CD4-positive, alpha-beta T cell treated with Interleukin-15 for 1 hour (primary cell): ENCODE measurements at regions not wholly inside any gene's neighbourhood (a gene's known extent, or its start where the extent isn't known, plus 50 kb on each side); places are given as distances from the start of the nearest gene placed in this dataset.
"Not testable (repeated sequence)": the region's sequence is repeated elsewhere in the genome, so short reads cannot be mapped to it uniquely, and the experiment has no call there.

Experiments
- DNase-seq: peaks from one replicate; pipeline ENCODE4 v3.0.0-alpha.2; 2020

DNA sequence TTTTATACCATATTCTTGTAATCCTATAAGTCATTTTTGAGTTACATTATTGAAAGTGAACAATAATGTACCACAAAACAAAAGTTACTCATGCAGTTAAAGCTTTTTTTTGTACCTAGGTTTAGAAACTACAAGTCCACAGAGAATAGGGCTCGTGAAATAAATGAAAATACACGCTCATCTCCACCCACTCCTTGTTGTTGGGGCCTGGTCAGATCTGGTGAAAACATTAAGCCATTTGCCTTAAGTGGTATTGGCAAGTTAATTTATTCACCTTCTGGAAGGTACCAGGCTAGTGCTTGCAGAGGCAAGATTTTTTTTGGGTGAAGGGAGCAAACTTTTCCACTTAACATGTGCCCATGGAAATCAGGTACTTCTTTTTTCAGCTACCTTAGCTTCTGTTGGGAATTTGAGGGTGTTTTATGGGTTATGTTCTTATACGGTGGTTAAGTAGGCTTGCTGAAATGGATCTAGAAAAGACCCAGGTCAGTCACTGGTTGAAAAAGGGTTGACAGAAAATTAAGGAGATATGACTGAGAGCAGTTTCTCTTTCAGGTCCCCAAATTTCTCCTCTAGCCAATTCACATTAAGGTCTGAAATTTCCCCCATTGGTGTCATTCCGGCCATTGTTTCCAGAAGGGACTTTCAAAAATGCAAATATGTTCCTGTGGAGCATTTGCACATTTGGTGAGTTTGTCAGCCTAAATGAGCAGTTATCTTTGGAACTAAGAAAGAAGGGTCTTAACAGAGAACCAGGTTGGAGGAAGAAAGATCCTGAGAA lies 143.3 kb downstream of the KCNRG start:
- DNase-seq, result no peak

DNA sequence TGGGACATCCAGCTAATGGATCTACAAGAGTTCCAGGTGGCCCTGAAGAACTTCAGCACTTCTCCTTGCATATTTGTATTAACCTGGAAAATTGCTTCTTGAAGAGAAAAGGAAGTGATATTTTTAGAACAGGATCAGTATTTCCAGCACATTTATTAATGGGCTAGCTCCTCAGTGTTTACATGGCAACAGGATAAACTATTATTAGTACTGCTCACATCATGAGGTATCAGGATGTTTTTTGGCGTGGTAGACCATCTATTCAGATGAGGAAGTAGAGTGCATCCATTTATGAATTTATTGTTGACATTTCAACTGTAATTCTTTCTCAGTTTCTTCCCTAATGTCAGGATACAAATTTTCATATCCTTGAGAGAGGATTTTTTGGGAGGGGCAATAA lies 144.4 kb downstream of the KCNRG start:
- DNase-seq, result no peak

DNA sequence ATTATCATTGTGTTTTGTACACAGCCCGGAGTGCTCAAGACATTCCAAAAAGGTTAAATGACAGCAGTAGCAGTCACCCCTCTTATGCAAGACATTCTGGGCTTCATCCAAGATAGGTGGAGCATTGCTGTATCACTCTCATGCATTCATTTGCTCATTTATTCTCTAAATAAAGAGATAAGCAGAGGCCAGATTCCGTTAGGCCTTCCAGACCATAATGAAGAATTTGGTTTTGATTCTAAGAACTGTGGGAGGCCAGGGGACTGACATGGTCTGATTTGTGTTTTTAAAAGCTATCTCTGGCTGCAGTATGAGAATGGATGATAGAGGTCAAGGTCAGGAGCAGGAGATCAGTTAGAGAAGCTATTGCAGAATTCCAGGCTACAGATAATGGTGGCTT lies 145.8 kb downstream of the KCNRG start:
- DNase-seq, result no peak

DNA sequence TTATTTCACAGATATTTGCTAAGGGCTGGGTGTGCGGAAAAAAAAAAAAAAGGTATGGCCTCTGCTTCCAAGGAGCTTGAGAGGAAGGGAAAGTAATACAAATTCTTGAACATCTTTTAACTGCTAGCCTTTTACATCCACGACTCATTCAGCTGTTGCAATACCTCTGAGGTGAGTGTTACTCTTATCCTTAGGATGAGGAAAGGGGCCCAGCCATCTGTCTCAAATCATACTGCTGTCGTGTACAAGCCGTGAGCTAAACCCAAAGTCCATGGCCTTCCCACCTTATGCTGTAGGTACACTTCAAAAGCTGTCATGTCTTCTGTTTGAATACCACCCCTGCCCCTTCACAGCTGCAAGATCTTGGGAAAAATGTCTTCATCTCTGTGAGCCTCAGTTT lies 146.8 kb downstream of the KCNRG start:
- no peak for DNase-seq

DNA sequence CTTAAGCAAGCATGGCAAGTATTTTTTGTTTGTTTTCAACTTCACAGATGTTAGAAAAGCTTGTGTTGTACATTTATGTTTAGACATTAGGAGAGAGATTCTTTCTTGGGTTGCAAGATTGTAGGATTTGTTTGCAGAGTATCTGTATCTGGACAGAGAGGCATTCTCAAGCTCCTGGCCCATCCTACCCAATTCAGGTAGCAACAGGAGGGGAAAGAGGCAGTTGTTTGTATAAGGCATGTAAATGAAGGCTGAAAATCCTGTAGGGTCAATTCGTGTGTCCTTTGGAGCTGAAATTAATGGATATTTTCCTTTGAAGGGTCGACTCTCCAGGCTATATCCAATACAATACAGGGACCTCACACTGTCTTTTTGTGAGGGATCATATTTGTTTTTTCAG lies 147.3 kb downstream of the KCNRG start:
- no peak for DNase-seq

DNA sequence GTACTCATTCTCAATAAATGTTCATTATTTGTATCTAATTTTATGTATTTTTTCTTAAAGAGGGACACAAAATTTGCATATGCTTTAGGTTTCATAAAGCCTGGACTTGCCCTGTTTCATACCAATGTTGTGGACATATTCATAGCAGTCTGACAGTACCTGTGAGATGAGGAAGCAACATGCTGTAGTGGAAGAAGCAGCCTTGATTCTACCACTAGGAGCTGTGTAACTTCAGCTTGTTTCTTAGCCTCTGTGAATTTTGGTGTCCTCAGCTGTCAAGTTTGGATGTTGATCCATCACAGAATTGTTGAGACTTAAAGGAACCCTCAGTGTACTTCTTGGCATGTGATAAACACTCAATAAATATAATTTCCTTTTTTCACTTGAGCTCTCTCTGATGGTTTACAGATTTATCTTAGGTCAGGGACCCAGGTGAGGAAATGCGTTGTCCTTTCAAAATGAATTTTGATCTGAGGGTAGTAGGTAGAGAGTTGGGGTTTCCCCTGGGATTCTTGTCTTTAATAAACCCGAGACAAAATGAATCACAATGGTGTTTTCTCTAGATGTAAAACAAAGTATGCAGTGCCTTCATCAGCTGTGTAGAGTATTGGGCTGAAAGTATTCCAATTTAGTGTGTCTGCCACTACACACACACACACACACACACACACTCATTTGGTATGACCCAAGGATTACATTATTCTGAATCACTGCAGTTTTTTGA lies 152.1 kb downstream of the KCNRG start:
- no peak for DNase-seq

DNA sequence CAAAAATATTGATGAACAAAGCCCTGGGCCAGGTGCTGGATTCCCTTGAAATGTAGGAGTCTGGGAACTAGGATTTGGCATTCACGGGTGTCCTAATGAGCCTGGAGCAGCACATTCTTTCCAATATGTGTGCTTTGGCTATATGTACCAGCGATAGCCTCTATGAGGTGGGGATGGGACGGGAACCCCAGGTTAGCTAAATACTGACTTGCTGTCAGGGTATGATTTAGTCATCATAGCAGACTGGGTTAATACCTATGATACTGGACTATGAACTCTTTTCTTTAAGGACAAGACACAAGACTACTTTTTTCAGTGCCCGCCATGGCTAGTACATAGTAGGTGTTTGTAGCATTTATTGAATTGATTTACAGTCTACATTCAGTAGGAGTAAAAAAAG lies 152.7 kb downstream of the KCNRG start:
- DNase-seq, result no peak

DNA sequence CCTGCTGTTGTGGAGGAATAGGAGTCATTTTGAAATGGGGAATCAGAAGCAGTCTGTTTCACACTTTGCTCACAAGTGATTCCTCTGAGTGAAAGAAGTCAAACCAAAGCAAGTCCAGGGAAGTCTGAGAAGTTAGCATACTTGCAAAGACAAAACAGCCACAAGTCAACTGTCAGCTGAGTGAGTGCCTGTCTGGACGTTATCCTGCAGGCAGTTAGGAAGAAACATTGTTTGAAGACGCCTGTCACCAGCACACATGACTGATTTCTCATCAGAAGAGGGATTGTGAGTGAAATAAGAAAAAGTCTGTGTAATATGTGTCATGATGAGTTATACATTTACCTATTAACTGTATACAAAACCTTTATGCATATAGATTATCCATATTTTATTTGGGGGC lies 153.5 kb downstream of the KCNRG start:
- no peak for DNase-seq

DNA sequence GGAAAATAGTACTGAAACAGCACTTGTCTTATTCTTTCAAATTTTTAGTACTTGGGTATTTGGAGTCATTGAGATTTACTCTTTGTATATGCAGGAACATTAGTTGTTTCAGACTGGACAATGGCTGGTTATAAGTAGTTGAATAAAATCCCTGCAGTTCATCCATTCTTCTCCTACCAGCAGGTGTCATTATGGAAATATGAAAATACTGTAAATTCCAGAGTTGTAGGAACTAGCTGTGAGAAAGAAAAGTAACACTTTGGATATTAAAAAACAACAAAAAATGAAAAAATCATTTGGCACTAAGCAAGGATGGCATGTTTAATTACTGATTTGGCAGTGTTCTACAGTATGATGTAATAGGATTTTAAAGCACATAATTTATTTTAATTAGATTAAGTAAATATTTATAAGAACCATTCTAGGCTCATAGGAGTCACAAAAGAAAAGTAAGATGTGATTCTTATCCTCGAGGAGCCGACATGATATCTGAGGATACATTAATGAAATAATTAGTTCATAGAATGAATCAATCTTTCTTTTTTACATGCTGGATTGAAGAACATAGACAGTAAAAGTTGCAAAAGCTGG lies 155.3 kb downstream of the KCNRG start:
- DNase-seq, result no peak

DNA sequence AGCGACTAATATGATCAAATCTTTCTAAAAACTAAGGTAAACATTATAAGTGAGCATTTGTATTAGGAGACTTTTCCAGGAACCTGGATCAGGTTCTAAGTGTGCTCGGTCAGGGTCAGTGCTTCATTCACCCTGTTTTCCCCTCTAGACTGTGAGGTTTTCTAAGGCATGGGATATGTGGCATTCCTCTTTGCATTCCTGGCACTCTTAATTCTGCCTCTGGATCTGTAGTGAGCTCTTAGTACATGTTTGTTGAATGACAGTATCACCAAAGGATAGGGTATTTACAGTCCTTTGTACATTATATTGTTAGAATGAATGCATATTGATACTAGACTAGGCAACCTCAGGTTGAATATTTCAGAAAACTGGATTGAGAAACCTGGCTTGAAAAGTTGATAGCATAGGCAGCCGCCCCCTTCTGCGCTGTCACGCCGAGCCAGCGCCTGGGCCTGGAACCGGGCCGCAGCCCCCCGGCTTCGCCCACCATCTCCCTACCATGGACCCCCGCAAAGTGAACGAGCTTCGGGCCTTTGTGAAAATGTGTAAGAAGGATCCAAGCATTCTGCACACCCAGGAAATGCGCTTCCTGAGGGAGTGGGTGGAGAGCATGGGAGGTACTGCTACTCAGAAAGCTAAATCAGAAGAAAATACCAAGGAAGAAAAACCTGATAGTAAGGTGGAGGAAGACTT lies 156.5 kb downstream of the KCNRG start:
- no peak for DNase-seq

DNA sequence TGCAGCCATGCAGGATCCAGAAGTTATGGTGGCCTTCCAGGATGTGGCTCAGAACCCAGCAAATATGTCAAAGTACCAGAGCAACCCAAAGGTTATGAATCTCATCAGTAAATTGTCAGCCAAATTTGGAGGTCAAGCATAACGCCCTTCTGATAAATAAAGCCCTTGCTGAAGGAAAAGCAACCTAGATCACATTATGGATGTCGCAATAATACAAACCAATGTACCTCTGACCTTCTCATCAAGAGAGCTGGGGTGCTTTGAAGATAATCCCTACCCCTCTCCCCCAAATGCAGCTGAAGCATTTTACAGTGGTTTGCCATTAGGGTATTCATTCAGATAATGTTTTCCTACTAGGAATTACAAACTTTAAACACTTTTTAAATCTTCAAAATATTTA lies 157.8 kb downstream of the KCNRG start:
- not testable (repeated sequence) for DNase-seq

DNA sequence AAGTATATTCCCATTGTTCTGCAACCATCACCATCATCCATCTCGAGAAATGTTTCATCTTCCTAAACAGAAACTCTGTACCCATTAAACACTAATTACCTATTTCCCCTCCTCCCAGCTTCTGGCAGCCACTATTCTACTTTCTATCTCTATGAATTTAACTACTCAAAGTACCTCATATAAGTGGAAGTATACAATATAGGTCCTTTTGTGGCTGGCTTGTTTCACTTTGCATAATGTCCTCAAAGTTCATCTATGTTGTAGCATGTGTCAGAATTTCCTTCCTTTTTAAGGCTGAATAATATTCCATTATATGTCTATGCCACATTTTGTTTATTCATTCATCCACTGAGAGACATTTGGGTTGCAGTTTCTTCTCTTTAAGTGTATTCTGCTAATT lies 159.4 kb downstream of the KCNRG start:
- DNase-seq, result no peak

DNA sequence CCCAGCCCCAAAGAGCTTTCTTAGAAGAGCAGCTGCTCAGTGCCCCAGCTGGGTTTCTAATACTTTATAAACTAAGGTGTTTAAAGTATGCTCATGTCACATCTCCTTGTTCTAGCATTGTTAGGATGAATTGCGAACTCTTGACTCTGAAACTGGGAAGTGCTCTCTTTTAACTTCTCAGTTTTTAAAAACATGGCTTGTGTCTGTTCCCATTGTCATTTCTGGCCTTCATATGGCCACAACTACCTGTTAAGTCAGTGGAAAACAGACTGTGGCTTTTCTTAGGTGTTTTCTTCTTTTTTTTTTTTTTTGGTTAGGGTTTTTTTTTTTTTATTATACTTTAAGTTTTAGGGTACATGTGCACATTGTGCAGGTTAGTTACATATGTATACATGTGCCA lies 164.7 kb downstream of the KCNRG start:
- DNase-seq, result no peak

DNA sequence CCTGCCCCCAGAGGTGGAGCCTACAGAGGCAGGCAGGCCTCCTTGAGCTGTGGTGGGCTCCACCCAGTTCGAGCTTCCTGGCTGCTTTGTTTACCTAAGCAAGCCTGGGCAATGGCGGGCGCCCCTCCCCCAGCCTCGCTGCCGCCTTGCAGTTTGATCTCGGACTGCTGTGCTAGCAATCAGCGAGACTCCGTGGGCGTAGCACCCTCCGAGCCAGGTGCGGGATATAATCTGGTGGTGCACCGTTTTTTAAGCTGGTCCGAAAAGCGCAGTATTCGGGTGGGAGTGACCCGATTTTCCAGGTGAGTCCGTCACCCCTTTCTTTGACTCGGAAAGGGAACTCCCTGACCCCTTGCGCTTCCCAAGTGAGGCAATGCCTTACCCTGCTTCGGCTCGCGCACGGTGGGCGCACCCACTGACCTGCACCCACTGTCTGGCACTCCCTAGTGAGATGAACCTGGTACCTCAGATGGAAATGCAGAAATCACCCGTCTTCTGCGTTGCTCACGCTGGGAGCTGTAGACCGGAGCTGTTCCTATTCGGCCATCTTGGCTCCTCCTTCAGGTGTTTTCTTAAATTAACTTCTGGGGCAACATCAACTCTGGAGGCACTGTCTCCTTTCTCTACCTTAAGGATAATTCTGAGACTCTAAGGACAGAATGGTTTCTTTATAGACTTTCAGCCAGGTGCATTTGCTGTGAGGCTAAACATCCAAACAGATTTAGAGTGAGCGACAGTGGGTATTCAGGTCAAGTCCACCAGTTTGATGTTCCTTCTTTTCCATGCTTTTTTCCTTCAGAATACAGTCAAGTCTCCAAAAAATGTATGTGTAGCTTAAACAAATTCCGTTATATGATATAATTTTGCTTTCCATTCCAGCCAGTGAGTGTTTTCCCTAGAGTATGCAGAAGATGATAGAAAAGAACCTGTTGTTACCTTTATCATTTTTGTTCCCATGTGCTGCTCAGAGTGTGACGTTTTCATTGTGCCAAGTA lies 170.8 kb downstream of the KCNRG start:
- not testable (repeated sequence) for DNase-seq

DNA sequence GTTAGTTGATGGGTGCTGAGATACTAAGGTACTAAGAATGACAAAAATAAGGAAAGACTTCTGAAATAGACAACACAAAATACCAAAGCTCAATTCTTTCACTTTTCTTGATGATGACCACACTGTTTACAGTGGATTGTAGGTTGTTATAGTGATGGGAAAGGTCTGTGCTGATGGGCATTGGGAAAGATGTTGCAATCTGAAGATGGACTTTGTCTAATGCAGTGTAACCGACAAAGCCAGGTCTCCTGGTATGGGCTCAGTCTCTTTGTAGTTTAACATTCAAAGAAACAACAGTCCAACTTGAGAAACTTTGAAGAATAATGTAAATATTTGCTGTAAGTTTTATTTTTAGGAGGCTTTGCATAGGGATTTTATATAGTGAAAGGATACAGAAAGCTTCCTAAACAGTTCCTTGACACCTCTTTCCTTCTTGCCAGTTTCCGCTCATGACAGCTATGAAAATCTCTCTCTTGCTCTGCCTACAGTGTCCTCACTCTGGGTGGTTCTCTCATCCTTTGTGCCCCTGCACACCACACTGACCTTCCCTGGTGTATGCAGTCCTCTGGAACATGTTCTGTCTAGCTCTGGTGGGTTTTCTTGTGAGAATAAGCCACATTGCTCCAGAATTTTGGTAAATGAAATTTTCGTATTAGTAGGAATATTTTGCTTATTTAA lies 172.2 kb downstream of the KCNRG start:
- no peak for DNase-seq

DNA sequence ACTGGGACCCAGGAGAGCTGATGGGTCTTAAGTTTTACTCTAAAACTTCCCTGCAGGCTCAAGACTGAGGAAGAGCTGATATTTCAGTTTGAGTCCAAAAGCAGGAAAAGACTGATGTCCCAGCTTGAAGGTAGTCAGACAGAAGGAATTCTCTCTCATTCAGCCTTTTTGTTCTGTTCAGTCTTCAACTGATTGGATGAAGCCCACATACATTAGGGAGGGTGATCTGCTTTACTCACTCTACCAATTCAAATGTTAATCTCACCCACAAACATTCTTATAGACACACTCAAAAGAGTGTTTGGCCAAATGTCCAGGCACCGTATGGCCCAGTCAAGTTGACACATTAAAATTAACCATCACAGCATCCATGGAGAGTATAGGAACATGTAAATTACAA lies 173.5 kb downstream of the KCNRG start:
- DNase-seq, result no peak

DNA sequence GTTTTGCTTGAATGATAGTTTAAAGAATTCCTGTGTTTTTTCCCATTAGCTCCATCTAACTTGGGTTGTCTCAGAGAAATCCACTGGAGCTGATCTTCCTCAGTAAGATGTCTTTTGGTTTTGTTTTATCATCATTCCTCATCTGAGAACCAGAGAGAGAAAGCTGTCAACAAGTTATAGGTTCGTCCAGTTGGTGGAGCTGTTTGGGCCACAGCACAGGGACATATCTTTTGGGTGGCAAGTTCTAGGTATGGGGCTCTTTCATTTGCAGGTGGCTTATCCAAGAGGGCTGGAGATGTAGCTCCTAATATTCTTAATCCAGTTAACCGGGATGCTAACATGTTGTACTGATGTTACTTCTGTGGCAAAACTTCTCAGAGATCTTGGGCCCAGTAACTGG lies 174.2 kb downstream of the KCNRG start:
- no peak for DNase-seq

DNA sequence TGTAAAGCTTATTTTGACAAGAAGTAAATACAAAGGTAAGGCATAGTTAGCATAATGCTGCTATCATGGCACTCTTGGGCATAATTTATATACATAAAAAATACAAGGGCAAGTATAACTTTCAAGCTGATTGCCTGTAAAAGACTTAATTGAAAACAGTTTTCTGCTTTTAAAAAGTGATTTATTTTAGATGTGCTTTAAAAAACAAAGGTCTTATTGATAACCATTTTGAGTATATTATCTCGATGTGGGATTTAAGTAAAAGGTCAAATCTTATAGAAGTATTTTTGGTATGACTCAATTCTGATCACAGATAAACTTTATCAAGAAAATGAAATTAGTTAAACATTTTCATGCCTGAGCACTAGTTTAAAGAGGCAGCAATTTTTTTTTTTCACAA lies 175.8 kb downstream of the KCNRG start:
- no peak for DNase-seq

DNA sequence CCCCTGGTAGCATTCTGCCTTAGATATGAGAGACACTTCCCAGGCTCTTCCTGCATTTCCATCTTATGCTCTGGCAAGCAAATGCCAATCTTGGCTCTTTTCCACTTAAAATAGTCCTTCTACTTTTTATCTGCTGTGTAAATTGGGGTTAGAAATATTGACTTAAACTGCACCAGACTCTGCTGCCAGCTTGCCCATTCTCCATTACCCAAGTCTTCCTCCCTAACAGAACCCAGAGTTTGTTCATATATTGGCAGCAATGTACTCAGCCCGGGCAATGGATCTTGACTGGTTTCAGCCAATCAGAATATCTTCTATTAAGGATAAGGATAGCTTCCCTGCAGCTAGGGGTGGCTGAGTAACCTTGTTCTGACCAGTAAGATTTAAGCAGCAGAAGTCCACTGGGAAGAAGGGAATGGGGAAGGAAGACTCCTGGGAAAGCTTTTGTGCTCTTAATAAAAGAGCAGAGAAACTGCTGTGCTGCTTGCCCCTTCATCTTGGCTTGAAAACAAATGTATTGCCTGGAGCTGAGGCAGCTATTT lies 177.1 kb downstream of the KCNRG start:
- DNase-seq, result no peak

DNA sequence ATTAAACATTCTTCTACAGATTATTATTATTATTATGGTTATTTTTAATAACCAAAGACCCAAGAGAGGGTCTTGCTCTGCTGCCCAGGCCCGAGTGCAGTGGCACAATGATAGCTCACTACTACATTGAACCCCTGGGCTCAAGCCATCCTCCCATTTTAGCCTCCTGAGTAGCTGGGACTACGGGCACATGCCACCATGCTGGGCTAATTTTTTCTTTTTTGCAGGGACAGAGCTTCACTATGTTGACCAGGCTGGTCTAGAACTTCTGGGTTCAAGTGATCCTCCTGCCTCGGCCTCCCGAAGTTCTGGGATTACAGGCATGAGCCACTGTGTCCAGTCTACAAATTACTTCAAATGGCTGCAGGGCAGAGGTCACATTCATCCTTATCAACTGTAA lies 179.8 kb downstream of the KCNRG start:
- DNase-seq, result no peak

DNA sequence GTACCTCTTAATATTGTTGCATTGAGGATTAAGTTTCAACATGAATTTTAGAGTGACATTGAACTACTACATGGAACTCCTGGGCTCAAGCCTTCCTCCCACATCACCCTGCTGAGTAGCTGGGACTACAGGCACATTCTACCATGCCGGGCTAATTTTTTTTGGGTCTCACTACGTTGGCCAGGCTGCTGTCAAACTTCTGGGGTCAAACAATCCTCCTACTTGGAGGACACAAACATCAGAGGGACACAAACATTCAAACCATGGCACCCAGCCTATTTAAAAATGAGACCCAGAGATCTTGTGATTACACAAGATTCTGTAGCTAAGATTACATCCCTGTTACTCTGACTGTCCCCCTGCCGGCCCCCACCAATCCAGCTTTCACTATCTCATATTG lies 180.9 kb downstream of the KCNRG start:
- DNase-seq, result no peak

DNA sequence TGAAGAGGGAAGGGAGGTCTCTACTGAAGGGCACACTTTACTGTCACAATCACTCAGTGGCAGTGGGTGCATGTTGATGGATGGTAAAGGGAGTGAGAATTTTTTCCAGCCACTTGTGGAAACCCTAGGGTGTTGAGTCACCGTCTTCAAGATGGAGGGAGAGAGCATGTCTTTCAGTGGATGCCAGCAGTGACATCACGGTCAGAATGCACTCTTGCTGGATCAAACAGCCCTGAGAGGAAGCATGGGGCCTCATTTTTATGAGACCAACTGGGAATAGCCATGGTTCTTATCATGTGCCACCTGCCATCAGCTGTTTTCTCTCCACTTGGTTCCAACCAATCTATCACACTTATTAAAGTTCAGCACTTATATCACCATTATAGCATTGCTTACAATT lies 182.5 kb downstream of the KCNRG start:
- no peak for DNase-seq
